MG63 (cell line): ENCODE measurements at regions not wholly inside any gene's neighbourhood (a gene's known extent, or its start where the extent isn't known, plus 50 kb on each side); places are given as distances from the start of the nearest gene placed in this dataset.
"Not testable (repeated sequence)": the region's sequence is repeated elsewhere in the genome, so short reads cannot be mapped to it uniquely, and the experiment has no call there.

Experiments
- DNase-seq: peaks from one replicate; pipeline ENCODE4 v3.0.0-alpha.2; 2020
- H3K27me3 ChIP-seq: fragments of 250-450 bp; sonication (Bioruptor Pico); 2 replicates; pipeline ENCODE4 v1.5.1; 2020; ENCODE audit warnings: mild to moderate bottlenecking, moderate library complexity
- H3K36me3 ChIP-seq: fragments of 250-450 bp; sonication (Bioruptor Pico); 2 replicates; pipeline ENCODE4 v1.5.1; 2020; ENCODE audit warnings: mild to moderate bottlenecking, moderate library complexity
- H3K4me3 ChIP-seq: fragments of 250-450 bp; sonication (Bioruptor Pico); 2 replicates; pipeline ENCODE4 v1.5.1; 2020; ENCODE audit warnings: mild to moderate bottlenecking, moderate library complexity
- H3K9me3 ChIP-seq: fragments of 250-450 bp; sonication (Bioruptor Pico); 2 replicates; pipeline ENCODE4 v1.5.1; 2020; ENCODE audit warnings: mild to moderate bottlenecking, moderate library complexity

- no peak overlapping the region for H3K4me3 ChIP-seq
- no peaks in the 10 kb centered on the region for H3K27me3 ChIP-seq
- H3K36me3 ChIP-seq: no peaks in the 10 kb centered on the region
- no peaks in the 10 kb centered on the region for H3K9me3 ChIP-seq
- DNase-seq: no peak
Observed at GRCh38 chr13:54004026-54004699, 975.5 kb downstream of the OLFM4 start.

- no peak overlapping the region for H3K4me3 ChIP-seq
- H3K9me3 ChIP-seq: no peaks in the 10 kb centered on the region
- no peak for DNase-seq
- no peaks in the 10 kb centered on the region for H3K36me3 ChIP-seq
- H3K27me3 ChIP-seq: no peaks in the 10 kb centered on the region
Observed at GRCh38 chr13:54016542-54016941, 987.9 kb downstream of the OLFM4 start.

GRCh38 chr13:54018485-54018884 lies 989.9 kb downstream of the OLFM4 start:
- Histone ChIP-seq H3K36me3 (no peaks in the 10 kb centered on the region), H3K4me3 (no peak overlapping the region), H3K27me3 (no peaks in the 10 kb centered on the region), H3K9me3 (no peaks in the 10 kb centered on the region)
- DNase-seq: no peak

GRCh38 chr13:54029226-54029625 lies 1000.6 kb downstream of the OLFM4 start:
- H3K36me3 ChIP-seq: no peaks in the 10 kb centered on the region
- DNase-seq: peak; percentile 2
- H3K9me3 ChIP-seq: no peaks in the 10 kb centered on the region
- H3K27me3 ChIP-seq: no peaks in the 10 kb centered on the region
- H3K4me3 ChIP-seq: no peak overlapping the region

GRCh38 chr13:54029720-54030119 lies 1001.1 kb downstream of the OLFM4 start:
- no peaks in the 10 kb centered on the region for H3K9me3 ChIP-seq

GRCh38 chr13:54033323-54033861 lies 1004.8 kb downstream of the OLFM4 start:
- Histone ChIP-seq H3K27me3 (no peaks in the 10 kb centered on the region), H3K36me3 (no peaks in the 10 kb centered on the region), H3K9me3 (no peaks in the 10 kb centered on the region), H3K4me3 (no peak overlapping the region)
- DNase-seq: no peak

More at GRCh38 chr13:54029720-54030119, 1001.1 kb downstream of the OLFM4 start:
- Histone ChIP-seq H3K27me3 (no peaks in the 10 kb centered on the region), H3K36me3 (no peaks in the 10 kb centered on the region), H3K4me3 (no peak overlapping the region)
- no peak for DNase-seq

- no peaks in the 10 kb centered on the region for H3K36me3 ChIP-seq
- no peaks in the 10 kb centered on the region for H3K9me3 ChIP-seq
- H3K27me3 ChIP-seq: no peaks in the 10 kb centered on the region
- H3K4me3 ChIP-seq: no peak overlapping the region
- no peak for DNase-seq
Observed at GRCh38 chr13:54034047-54034446, 1005.4 kb downstream of the OLFM4 start.

- not testable (repeated sequence) for H3K27me3 ChIP-seq, DNase-seq, H3K4me3 ChIP-seq, H3K36me3 ChIP-seq, H3K9me3 ChIP-seq
Observed at GRCh38 chr13:54057416-54057815, 1028.8 kb downstream of the OLFM4 start.

- H3K27me3 ChIP-seq, DNase-seq, H3K4me3 ChIP-seq, H3K36me3 ChIP-seq, H3K9me3 ChIP-seq: not testable (repeated sequence)
Observed at GRCh38 chr13:54069958-54070357, 1041.3 kb downstream of the OLFM4 start.

- Histone ChIP-seq H3K4me3 (no peak overlapping the region), H3K27me3 (no peaks in the 10 kb centered on the region), H3K36me3 (no peaks in the 10 kb centered on the region), H3K9me3 (no peaks in the 10 kb centered on the region)
- DNase-seq: no peak
Observed at GRCh38 chr13:54077569-54077968, 1049.0 kb downstream of the OLFM4 start.

- Histone ChIP-seq H3K9me3 (no peaks in the 10 kb centered on the region), H3K27me3 (no peaks in the 10 kb centered on the region), H3K36me3 (no peaks in the 10 kb centered on the region), H3K4me3 (no peak overlapping the region)
- no peak for DNase-seq
Observed at GRCh38 chr13:54078271-54078870, 1049.8 kb downstream of the OLFM4 start.

- H3K9me3 ChIP-seq, H3K36me3 ChIP-seq, H3K4me3 ChIP-seq, H3K27me3 ChIP-seq, DNase-seq: not testable (repeated sequence)
Observed at GRCh38 chr13:54082309-54082708, 1053.7 kb downstream of the OLFM4 start.

GRCh38 chr13:54091884-54092283 lies 1063.3 kb downstream of the OLFM4 start:
- no peak for DNase-seq

GRCh38 chr13:54092686-54093085 lies 1064.1 kb downstream of the OLFM4 start:
- no peak for DNase-seq

More at GRCh38 chr13:54091884-54092283, 1063.3 kb downstream of the OLFM4 start:
- no peak overlapping the region for H3K4me3 ChIP-seq
- no peaks in the 10 kb centered on the region for H3K36me3 ChIP-seq
- H3K27me3 ChIP-seq: no peaks in the 10 kb centered on the region
- H3K9me3 ChIP-seq: no peaks in the 10 kb centered on the region

GRCh38 chr13:54110597-54110996 lies 1082.0 kb downstream of the OLFM4 start:
- no peaks in the 10 kb centered on the region for H3K27me3 ChIP-seq
- no peaks in the 10 kb centered on the region for H3K36me3 ChIP-seq
- no peaks in the 10 kb centered on the region for H3K9me3 ChIP-seq
- H3K4me3 ChIP-seq: no peak overlapping the region
- no peak for DNase-seq

More at GRCh38 chr13:54092686-54093085, 1064.1 kb downstream of the OLFM4 start:
- Histone ChIP-seq H3K27me3 (no peaks in the 10 kb centered on the region), H3K36me3 (no peaks in the 10 kb centered on the region), H3K9me3 (no peaks in the 10 kb centered on the region), H3K4me3 (no peak overlapping the region)

- H3K4me3 ChIP-seq: no peak overlapping the region
- H3K36me3 ChIP-seq: no peaks in the 10 kb centered on the region
- H3K9me3 ChIP-seq: no peaks in the 10 kb centered on the region
- no peaks in the 10 kb centered on the region for H3K27me3 ChIP-seq
- no peak for DNase-seq
Observed at GRCh38 chr13:54124700-54125099, 1096.1 kb downstream of the OLFM4 start.

GRCh38 chr13:54130931-54131330 lies 1102.3 kb downstream of the OLFM4 start:
- H3K9me3 ChIP-seq, H3K4me3 ChIP-seq, DNase-seq, H3K27me3 ChIP-seq, H3K36me3 ChIP-seq: not testable (repeated sequence)

GRCh38 chr13:54131433-54131832 lies 1102.8 kb downstream of the OLFM4 start:
- H3K9me3 ChIP-seq, H3K27me3 ChIP-seq, H3K36me3 ChIP-seq, H3K4me3 ChIP-seq, DNase-seq: not testable (repeated sequence)
